K562 (cell line): ENCODE measurements at regions not wholly inside any gene's neighbourhood (a gene's known extent, or its start where the extent isn't known, plus 50 kb on each side); places are given as distances from the start of the nearest gene placed in this dataset.

Source experiments
- ATAC-seq: fragments of 200-7000 bp; cut with Tn5 transposase; 3 replicates; pipeline ENCODE4 v1.9.1; 2020; ENCODE audit warnings: moderate library complexity
- BruUV-seq: library from RNA; stranded (reverse); fragments of 400-500 nt; replicated peaks from 2 replicates; lab custom pipeline; 2021; lab: Mats Ljungman, UMichigan
- CTCF ChIA-PET: fragments of 300-600 bp; formaldehyde crosslinking; extraction: SDS; loops from one replicate; lab custom pipeline; 2021; ENCODE audit warnings: low intra/inter-chr PET ratio; lab: Yijun Ruan, JAX
- POLR2A ChIA-PET: fragments of 300-600, 350-650 bp; sonication (Branson Sonifier 250); formaldehyde crosslinking; extraction: SDS; loops from one replicate; lab custom pipeline; 2021; ENCODE audit warnings: antibody characterized with exemption, inconsistent platforms; lab: Yijun Ruan, JAX
- DNase-seq, 4 experiments: peaks; one replicate each; pipeline versions ENCODE4 v3.0.0 to v3.0.0-alpha.2; 2011 to 2018; ENCODE audit warnings: low spot score in 3 of 4, mixed read lengths in 3 of 4; ENCODE audit errors: extremely low read depth in 1 of 4
- FAIRE-seq: peaks from 2 replicates; lab custom pipeline; 2011; peaks lifted over from hg19 to GRCh38; lab: Jason Lieb, UNC
- H2AFZ ChIP-seq: 2 replicates; pipeline ENCODE4 v1.6.0; 2011; ENCODE audit warnings: low read depth, low read length, control low read depth, inconsistent platforms
- H3K27ac ChIP-seq: fragments of 200-600 bp; 3 replicates; pipeline ENCODE4 v1.8.0; 2011; ENCODE audit warnings: low read depth, mild to moderate bottlenecking, control low read depth, inconsistent platforms, low read length, moderate library complexity, mixed read lengths; ENCODE audit errors: extremely low read depth
- H3K27me3 ChIP-seq, 2 experiments: fragments of 300-600 bp in 1 of 2; 2 replicates in 1 of 2; 3 replicates in 1 of 2; pipeline versions ENCODE4 v1.6.0 to v1.8.0; 2011; ENCODE audit warnings: inconsistent platforms in 2 of 2, low read length in 2 of 2, mild to moderate bottlenecking in 1 of 2, mixed read lengths in 1 of 2, moderate library complexity in 1 of 2; ENCODE audit not compliant: control insufficient read depth in 2 of 2, insufficient read depth in 2 of 2
- H3K36me3 ChIP-seq: fragments of 300-600 bp; 3 replicates; pipeline ENCODE4 v1.8.0; 2011; ENCODE audit warnings: mild to moderate bottlenecking, low read length, inconsistent platforms; ENCODE audit not compliant: control insufficient read depth, insufficient read depth
- H3K4me1 ChIP-seq, 2 experiments: fragments of 200-600 bp in 1 of 2; replicated peaks in 1 of 2; 2 replicates in 1 of 2; 3 replicates in 1 of 2; pipeline versions ENCODE4 v1.5.1 to v1.8.0; 2011; ENCODE audit warnings: inconsistent platforms in 2 of 2, low read length in 2 of 2, mild to moderate bottlenecking in 1 of 2, mixed read lengths in 1 of 2, moderate library complexity in 1 of 2; ENCODE audit not compliant: control insufficient read depth in 2 of 2, insufficient read depth in 2 of 2
- H3K4me2 ChIP-seq: 2 replicates; pipeline ENCODE4 v1.6.1; 2011; ENCODE audit warnings: low read length, control low read depth, inconsistent platforms, mixed read lengths; ENCODE audit not compliant: insufficient read depth
- H3K4me3 ChIP-seq: fragments of 200-600 bp; sonication (generic), shearing (Covaris generic); 2 replicates; pipeline ENCODE4 v1.5.1; 2016; ENCODE audit warnings: control low read depth, inconsistent platforms
- H3K79me2 ChIP-seq: fragments of 200-600 bp; 3 replicates; pipeline ENCODE4 v1.8.0; 2011; ENCODE audit warnings: low read length, inconsistent platforms; ENCODE audit not compliant: control insufficient read depth, insufficient read depth
- H3K9ac ChIP-seq, 2 experiments: 2 replicates each; pipeline versions ENCODE4 v1.6.0 to v1.6.1; 2011; ENCODE audit warnings: low read depth in 2 of 2, low read length in 2 of 2, control low read depth in 1 of 2, inconsistent platforms in 1 of 2, mild to moderate bottlenecking in 1 of 2, mixed read lengths in 1 of 2; ENCODE audit not compliant: insufficient read depth in 1 of 2
- H3K9me1 ChIP-seq: one replicate; pipeline ENCODE4 v1.6.0; 2011; ENCODE audit warnings: inconsistent platforms, mild to moderate bottlenecking, low read length, moderate library complexity; ENCODE audit not compliant: control insufficient read depth, insufficient read depth
- H3K9me3 ChIP-seq: replicated peaks from 2 replicates; pipeline ENCODE4 v1.5.1; 2011; ENCODE audit warnings: low read depth, low read length, inconsistent platforms; ENCODE audit not compliant: control insufficient read depth, insufficient read depth
- H4K20me1 ChIP-seq: replicated peaks from 2 replicates; pipeline ENCODE4 v1.6.1; 2011; ENCODE audit warnings: low read length, inconsistent platforms, mixed read lengths; ENCODE audit not compliant: control insufficient read depth, insufficient read depth
- BCOR ChIP-seq: fragments of 450-650 bp; IDR thresholded peaks from 2 replicates; pipeline ENCODE4 v1.6.1; 2016
- CREB3L1 ChIP-seq: fragments of 450-650 bp; IDR thresholded peaks from 2 replicates; pipeline ENCODE4 v1.6.1; 2014; ENCODE audit warnings: low read depth, mild to moderate bottlenecking, moderate library complexity, borderline replicate concordance
- CREBBP ChIP-seq: IDR thresholded peaks from one replicate; pipeline ENCODE4 v1.6.1; 2012; ENCODE audit warnings: low read depth, mild to moderate bottlenecking, control low read depth, inconsistent platforms, low read length
- CXXC5 ChIP-seq: fragments of 250-450 bp; sonication (Bioruptor Pico); IDR thresholded peaks from 2 replicates; pipeline ENCODE4 v1.8.0; 2022; ENCODE audit warnings: inconsistent platforms, mild to moderate bottlenecking, moderate library complexity
- E2F1 ChIP-seq: sonication (generic); formaldehyde crosslinking; IDR thresholded peaks from 2 replicates; pipeline ENCODE4 v1.8.1; 2023; ENCODE audit warnings: mild to moderate bottlenecking, missing genetic modification reagents, moderate library complexity
- KDM1A ChIP-seq, 2 experiments: fragments of 450-650 bp; IDR thresholded peaks; 2 replicates each; pipeline ENCODE4 v1.6.1; 2016; ENCODE audit warnings: mild to moderate bottlenecking in 2 of 2
- KLF16 ChIP-seq: IDR thresholded peaks from 2 replicates; pipeline ENCODE4 v1.6.1; 2016; ENCODE audit warnings: antibody characterized with exemption
- RAD21 ChIP-seq, 2 experiments: fragments of 250-450 bp in 1 of 2; fragments of 450-650 bp in 1 of 2; sonication (Bioruptor Pico) in 1 of 2; formaldehyde crosslinking in 1 of 2; IDR thresholded peaks in 1 of 2; conservative IDR thresholded peaks in 1 of 2; 2 replicates each; pipeline versions ENCODE4 v1.4.0 to v1.8.0; 2020 to 2022; ENCODE audit warnings: mild to moderate bottlenecking in 2 of 2, moderate library complexity in 1 of 2
- RBM15 ChIP-seq: fragments of 200-400 bp; formaldehyde crosslinking; IDR thresholded peaks from 2 replicates; pipeline ENCODE4 v1.6.1; 2018; ENCODE audit warnings: mild to moderate bottlenecking, low read length, moderate library complexity; ENCODE audit not compliant: insufficient read depth
- RBM25 ChIP-seq: fragments of 200-400 bp; formaldehyde crosslinking; IDR thresholded peaks from 2 replicates; pipeline ENCODE4 v1.6.1; 2018; ENCODE audit warnings: low read length, low read depth, moderate library complexity; ENCODE audit not compliant: severe bottlenecking
- TARDBP ChIP-seq: fragments of 450-650 bp; IDR thresholded peaks from 2 replicates; pipeline ENCODE4 v1.6.1; 2016
- ZKSCAN1 ChIP-seq: fragments of 150-350 bp; IDR thresholded peaks from 2 replicates; pipeline ENCODE4 v1.6.1; 2016; ENCODE audit warnings: low read depth, low read length
- ZNF311 ChIP-seq: fragments of 250-450 bp; sonication (Bioruptor Pico); IDR thresholded peaks from 2 replicates; pipeline ENCODE4 v1.4.0; 2020; ENCODE audit warnings: mild to moderate bottlenecking, moderate library complexity
- ZNF436 ChIP-seq: fragments of 250-450, 450-650 bp; sonication (Bioruptor Pico); formaldehyde crosslinking; IDR thresholded peaks from 2 replicates; pipeline ENCODE4 v1.7.0; 2020; ENCODE audit warnings: mild to moderate bottlenecking
- WGBS: fragments of 100-300 bp; shearing (Covaris generic); methylation state at CpG from one replicate; pipeline ENCODE4 v1.1.6; 2016; ENCODE audit warnings: low coverage, mixed read lengths; ENCODE audit not compliant: insufficient coverage; ENCODE audit errors: missing lambda C conversion rate; 5-methylcytosine and 5-hydroxymethylcytosine counted together
- in situ Hi-C: fragments of 300-500 bp; cut with MboI; formaldehyde crosslinking; loops from 4 replicates; pipeline ENCODE4 v1.15.0; 2018; ENCODE audit warnings: inconsistent platforms, mixed read lengths
- intact Hi-C: fragments of 100-400 bp; cut with micrococcal nuclease; formaldehyde crosslinking; loops from 2 replicates; pipeline ENCODE4 v1.14.2; 2022
- TF ChIP-seq, protein P1 (sequence below), 2 experiments: fragments of 450-650 bp; conservative IDR thresholded peaks; 2 replicates each; pipeline ENCODE4 v1.6.1; 2017; ENCODE audit warnings: mild to moderate bottlenecking in 2 of 2, moderate library complexity in 2 of 2
- TF ChIP-seq, protein P2 (sequence below): IDR thresholded peaks from 3 replicates; pipeline ENCODE4 v1.6.1; 2011; ENCODE audit warnings: borderline replicate concordance, mild to moderate bottlenecking, moderate library complexity; ENCODE audit not compliant: insufficient read length; ENCODE audit errors: extremely low read depth

DNA sequence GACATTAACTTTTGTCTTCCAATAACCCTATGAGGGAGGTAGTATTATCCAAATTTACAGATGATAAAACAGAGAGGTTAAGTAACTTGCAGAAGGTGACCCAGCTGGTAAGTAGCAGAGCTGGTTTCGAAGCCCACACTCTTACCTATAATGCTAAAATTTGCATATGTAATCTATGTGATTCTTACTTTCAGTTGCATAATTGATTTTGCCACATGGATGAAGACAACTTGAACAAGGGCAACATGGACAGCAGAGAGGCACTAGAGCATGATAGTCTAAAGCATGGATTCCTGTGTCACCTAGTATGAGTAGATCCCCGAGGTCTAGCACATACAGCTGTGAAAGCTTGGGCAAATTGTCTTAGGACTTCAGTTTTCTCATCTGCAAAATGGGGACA lies 117.6 kb upstream of the DTNBP1 start:
- intact Hi-C loops (no loop called here), in situ Hi-C loops (no loop called here)
- Histone ChIP-seq H3K9me3 (no peaks in the 10 kb centered on the region), H3K27me3 (no peaks in the 10 kb centered on the region; a peak in 1 of 5 replicates), H2AFZ (no peak overlapping the region), H3K4me2 (no peak overlapping the region), H4K20me1 (no peaks in the 10 kb centered on the region), H3K9me1 (no peaks in the 10 kb centered on the region), H3K79me2 (no peaks in the 10 kb centered on the region), H3K4me3 (no peak overlapping the region), H3K27ac (no peak overlapping the region), H3K9ac (no peak overlapping the region), H3K4me1 (no peaks in the 10 kb centered on the region), H3K36me3 (no peaks in the 10 kb centered on the region)
- POLR2A ChIA-PET: interaction anchor here (0.6 to 2.1 kb wide), 8 partner anchors 8 to 367 kb away, joined by 3 to 9 read pairs (median 3); partner anchors contain the start of gene MYLIP
- 28% methylated on average over 2 of the region's 2 CpGs for WGBS
- FAIRE-seq (no peak), ATAC-seq (no peak), DNase-seq (no peak)
- CTCF ChIA-PET: no interaction called here
- no TSS peak for BruUV-seq
- TF ChIP-seq KLF16 (no peak), ZNF311 (CRISPR knock-in tag) (no peak), E2F1 (CRISPR knock-in tag) (no peak), CREB3L1 (no peak), KDM1A (IDR thresholded peaks at IDR 0.05) (peak in 1 of 2 experiments; percentile 38; a peak in 1 of 4 replicates), RBM25 (peak; percentile 92), ZNF436 (CRISPR knock-in tag) (no peak), CXXC5 (CRISPR knock-in tag) (no peak), BCOR (peak; percentile 14; the same call in 1 of the 2 replicates), RBM15 (no peak), ZKSCAN1 (no peak), TARDBP (no peak), CREBBP (no peak), RAD21 (CRISPR knock-in tag; conservative IDR thresholded peaks at IDR 0.05 in 1 of 2, IDR thresholded peaks at IDR 0.05 in 1 of 2) (no peak)
- TF ChIP-seq, protein P1, sequence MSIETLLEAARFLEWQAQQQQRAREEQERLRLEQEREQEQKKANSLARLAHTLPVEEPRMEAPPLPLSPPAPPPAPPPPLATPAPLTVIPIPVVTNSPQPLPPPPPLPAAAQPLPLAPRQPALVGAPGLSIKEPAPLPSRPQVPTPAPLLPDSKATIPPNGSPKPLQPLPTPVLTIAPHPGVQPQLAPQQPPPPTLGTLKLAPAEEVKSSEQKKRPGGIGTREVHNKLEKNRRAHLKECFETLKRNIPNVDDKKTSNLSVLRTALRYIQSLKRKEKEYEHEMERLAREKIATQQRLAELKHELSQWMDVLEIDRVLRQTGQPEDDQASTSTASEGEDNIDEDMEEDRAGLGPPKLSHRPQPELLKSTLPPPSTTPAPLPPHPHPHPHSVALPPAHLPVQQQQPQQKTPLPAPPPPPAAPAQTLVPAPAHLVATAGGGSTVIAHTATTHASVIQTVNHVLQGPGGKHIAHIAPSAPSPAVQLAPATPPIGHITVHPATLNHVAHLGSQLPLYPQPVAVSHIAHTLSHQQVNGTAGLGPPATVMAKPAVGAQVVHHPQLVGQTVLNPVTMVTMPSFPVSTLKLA (conservative IDR thresholded peaks at IDR 0.05): no peak
- TF ChIP-seq, protein P2, sequence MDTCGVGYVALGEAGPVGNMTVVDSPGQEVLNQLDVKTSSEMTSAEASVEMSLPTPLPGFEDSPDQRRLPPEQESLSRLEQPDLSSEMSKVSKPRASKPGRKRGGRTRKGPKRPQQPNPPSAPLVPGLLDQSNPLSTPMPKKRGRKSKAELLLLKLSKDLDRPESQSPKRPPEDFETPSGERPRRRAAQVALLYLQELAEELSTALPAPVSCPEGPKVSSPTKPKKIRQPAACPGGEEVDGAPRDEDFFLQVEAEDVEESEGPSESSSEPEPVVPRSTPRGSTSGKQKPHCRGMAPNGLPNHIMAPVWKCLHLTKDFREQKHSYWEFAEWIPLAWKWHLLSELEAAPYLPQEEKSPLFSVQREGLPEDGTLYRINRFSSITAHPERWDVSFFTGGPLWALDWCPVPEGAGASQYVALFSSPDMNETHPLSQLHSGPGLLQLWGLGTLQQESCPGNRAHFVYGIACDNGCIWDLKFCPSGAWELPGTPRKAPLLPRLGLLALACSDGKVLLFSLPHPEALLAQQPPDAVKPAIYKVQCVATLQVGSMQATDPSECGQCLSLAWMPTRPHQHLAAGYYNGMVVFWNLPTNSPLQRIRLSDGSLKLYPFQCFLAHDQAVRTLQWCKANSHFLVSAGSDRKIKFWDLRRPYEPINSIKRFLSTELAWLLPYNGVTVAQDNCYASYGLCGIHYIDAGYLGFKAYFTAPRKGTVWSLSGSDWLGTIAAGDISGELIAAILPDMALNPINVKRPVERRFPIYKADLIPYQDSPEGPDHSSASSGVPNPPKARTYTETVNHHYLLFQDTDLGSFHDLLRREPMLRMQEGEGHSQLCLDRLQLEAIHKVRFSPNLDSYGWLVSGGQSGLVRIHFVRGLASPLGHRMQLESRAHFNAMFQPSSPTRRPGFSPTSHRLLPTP: no peak
